Adipocyte (in vitro differentiated cells): ENCODE measurements at regions not wholly inside any gene's neighbourhood (a gene's known extent, or its start where the extent isn't known, plus 50 kb on each side); places are given as distances from the start of the nearest gene placed in this dataset.
A peak's percentile ranks its signal among the peaks of the same experiment; 100 is the strongest.

Experiments
- DNase-seq: peaks from one replicate; pipeline ENCODE4 v3.0.0-alpha.2; 2015; ENCODE audit warnings: low read depth
- H3K27me3 ChIP-seq: replicated peaks from 2 replicates; pipeline ENCODE4 v1.7.0; 2013; ENCODE audit warnings: mild to moderate bottlenecking, low read length, moderate library complexity; ENCODE audit not compliant: control insufficient read depth, insufficient read depth
- H3K36me3 ChIP-seq: 2 replicates; pipeline ENCODE4 v1.7.0; 2013; ENCODE audit warnings: low read length, mild to moderate bottlenecking, moderate library complexity; ENCODE audit not compliant: control insufficient read depth, insufficient read depth, severe bottlenecking
- H3K4me1 ChIP-seq: 2 replicates; pipeline ENCODE4 v1.7.0; 2013; ENCODE audit warnings: mild to moderate bottlenecking, low read length, moderate library complexity; ENCODE audit not compliant: control insufficient read depth, insufficient read depth
- H3K4me3 ChIP-seq: 2 replicates; pipeline ENCODE4 v1.7.0; 2013; ENCODE audit warnings: mild to moderate bottlenecking, low read length, moderate library complexity
- H3K9ac ChIP-seq: 2 replicates; pipeline ENCODE4 v1.7.0; 2013; ENCODE audit warnings: mild to moderate bottlenecking, low read length, moderate library complexity
- H3K9me3 ChIP-seq: 2 replicates; pipeline ENCODE4 v1.7.0; 2013; ENCODE audit warnings: mild to moderate bottlenecking, low read length, moderate library complexity; ENCODE audit not compliant: control insufficient read depth

DNA sequence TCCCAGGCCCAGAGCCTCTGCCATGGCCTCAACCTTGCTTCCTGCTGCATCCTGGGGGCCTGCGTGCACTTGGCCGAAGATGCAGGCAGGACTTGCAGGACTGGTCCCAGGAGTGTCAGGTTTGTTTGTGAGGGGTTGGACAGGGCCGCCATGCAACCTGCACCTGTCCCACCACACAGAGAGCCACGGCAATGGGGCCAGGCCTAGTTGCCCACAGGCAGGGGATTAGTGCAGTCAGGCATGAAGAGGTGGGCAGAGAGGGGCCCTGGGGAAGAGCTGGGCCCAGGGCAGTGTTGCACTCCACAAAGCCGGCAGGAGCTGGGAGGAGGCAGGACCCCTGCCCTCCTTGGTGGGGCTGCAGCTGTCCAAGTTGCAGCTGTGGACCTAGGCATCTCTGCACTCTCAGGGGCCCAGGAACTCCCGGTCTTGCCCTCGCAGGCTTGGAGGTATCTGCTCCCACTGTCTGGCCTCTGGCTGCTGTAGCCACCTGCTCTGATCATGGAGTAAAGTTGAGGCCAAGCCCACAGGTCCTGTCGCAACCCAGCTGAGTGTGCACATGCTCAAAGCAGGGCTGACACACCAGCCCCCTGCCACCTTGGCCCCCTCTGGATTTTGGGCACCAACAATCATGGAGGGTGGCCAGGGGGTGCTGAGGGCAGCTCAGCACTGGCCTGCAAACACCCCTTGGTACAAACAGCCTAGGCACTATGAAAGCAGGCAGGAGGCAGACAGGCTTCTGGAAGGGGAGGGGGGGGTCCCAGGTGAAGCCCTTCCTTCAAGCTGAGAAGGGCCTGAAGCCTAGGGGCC, 190.4 kb upstream of the PCDH10 start:
- H3K4me3 ChIP-seq: no peak overlapping the region
- H3K9ac ChIP-seq: no peak overlapping the region
- no peak for DNase-seq

DNA sequence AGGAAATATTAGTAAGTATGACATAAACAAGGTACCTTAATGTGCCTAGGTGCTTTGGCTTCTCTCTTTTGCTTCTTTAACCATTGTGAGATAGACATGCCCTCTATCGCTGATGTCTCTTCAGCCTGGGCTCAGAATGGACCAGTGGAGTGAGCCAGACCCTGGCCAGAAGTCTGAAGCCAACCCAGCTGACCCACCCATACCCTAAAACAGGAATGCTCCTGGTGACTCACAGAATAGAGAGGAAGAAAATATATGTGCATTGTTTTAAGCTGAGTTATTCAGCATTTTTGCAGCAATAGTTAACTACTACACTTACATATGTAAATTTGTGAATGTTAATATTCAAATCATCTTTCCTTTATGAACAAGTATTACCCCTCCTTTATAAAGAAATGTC, 167.5 kb upstream of the PCDH10 start:
- Histone ChIP-seq H3K4me3 (no peak overlapping the region), H3K9ac (no peak overlapping the region), H3K36me3 (no peaks in the 10 kb centered on the region), H3K9me3 (no peaks in the 10 kb centered on the region), H3K4me1 (no peaks in the 10 kb centered on the region), H3K27me3 (no peaks in the 10 kb centered on the region)
- DNase-seq: no peak

More for the DNA sequence above, 190.4 kb upstream of the PCDH10 start:
- Histone ChIP-seq H3K4me1 (no peaks in the 10 kb centered on the region), H3K27me3 (no peaks in the 10 kb centered on the region), H3K36me3 (no peaks in the 10 kb centered on the region), H3K9me3 (peaks cover 2% of the 10 kb centered on the region)

DNA sequence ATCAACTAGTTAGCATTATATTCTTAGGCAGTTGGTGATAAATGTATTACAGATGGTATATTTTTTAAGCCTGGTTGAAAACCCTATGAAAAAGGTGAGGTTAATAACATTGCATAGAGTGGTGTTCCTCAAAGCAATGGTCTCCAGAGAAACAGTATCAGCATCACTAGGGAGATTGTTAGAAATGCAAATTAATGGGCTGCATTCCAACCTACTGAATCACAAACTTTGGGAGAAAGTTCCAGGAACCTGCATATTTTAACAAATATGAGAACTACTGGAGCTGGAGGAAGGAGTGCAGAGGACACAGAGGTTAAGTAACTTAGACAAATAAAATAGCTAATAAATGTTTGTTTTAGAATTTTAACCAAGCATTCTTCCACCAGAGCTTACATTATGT, 166.9 kb upstream of the PCDH10 start:
- Histone ChIP-seq H3K9me3 (no peaks in the 10 kb centered on the region), H3K36me3 (no peaks in the 10 kb centered on the region), H3K4me3 (no peak overlapping the region), H3K9ac (no peak overlapping the region), H3K27me3 (no peaks in the 10 kb centered on the region), H3K4me1 (no peaks in the 10 kb centered on the region)
- peak; percentile 12 for DNase-seq

DNA sequence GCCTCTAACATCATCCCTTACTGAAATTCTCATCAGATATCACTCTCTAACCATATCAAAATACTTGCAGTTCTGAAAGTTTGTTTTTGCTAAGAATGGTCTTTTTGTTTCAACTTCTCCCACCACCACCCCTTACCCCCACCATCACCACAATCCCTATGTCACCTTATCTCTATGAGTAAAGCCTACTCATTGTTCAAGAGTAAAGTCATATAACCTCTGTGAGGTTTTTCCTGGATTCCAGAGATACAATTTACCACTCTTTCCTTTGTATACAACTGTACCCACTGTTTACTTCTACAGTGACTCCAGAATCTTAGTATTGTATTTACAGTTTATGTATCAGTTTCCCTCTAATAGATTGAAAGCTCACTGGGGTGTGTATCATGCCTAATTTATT, 158.0 kb upstream of the PCDH10 start:
- no peaks in the 10 kb centered on the region for H3K9me3 ChIP-seq
- H3K27me3 ChIP-seq: no peaks in the 10 kb centered on the region
- no peak overlapping the region for H3K9ac ChIP-seq
- no peak overlapping the region for H3K4me3 ChIP-seq
- no peaks in the 10 kb centered on the region for H3K36me3 ChIP-seq
- no peaks in the 10 kb centered on the region for H3K4me1 ChIP-seq
- DNase-seq: no peak

DNA sequence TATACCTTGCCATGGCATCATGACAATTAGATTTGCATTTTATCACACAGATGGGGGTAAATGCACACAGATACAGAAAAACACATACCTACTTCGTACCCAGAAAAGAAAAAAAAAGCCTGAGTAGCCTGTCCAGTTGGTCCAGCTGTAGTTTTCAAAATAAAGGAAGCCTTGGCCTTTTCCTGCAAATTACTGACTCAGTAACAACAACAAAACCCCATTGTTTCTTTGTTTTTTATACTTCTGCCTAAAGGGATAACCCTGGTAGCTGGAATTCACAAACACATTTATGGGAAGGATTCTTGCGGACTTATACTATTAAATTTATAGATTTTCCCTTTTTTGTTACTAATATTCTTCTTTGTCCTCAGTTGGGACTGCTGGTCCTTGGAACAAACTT, 156.4 kb upstream of the PCDH10 start:
- no peaks in the 10 kb centered on the region for H3K36me3 ChIP-seq
- no peak for DNase-seq
- no peak overlapping the region for H3K9ac ChIP-seq
- no peaks in the 10 kb centered on the region for H3K9me3 ChIP-seq
- no peak overlapping the region for H3K4me3 ChIP-seq
- H3K27me3 ChIP-seq: no peaks in the 10 kb centered on the region
- H3K4me1 ChIP-seq: no peaks in the 10 kb centered on the region

DNA sequence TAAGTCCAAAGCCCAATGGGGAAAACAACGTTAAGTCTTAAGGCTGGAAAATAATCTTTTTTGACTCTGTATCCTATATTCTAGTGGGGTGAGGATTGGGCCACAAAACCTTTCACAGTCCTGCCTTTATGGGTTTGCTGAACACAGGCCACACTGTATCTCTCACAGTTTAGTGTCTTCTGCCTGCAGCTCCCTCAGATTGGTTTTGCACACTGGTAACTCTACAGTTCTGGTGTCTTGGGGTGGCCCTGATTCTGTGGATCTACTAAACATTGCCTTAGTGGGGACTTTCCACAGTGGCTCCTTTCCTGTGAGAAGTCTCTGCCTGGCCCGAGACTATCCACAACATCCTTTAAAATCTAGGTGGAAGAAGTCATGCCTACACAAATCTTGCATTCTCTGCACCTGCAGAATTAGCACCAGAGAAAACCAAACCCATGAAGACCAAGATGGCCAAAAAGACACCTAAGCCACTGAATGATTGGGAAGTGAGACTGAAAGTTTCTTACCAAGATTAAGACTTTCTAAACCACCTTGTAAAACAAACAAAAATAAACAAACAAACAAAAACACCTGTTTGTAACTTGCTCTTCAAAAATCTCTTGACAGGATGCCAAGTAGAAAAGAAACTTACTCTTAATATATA, 150.4 kb upstream of the PCDH10 start:
- H3K27me3 ChIP-seq: no peaks in the 10 kb centered on the region
- H3K36me3 ChIP-seq: no peaks in the 10 kb centered on the region
- DNase-seq: no peak
- H3K4me1 ChIP-seq: no peaks in the 10 kb centered on the region
- H3K9ac ChIP-seq: no peak overlapping the region
- no peak overlapping the region for H3K4me3 ChIP-seq
- H3K9me3 ChIP-seq: peaks cover 6% of the 10 kb centered on the region

DNA sequence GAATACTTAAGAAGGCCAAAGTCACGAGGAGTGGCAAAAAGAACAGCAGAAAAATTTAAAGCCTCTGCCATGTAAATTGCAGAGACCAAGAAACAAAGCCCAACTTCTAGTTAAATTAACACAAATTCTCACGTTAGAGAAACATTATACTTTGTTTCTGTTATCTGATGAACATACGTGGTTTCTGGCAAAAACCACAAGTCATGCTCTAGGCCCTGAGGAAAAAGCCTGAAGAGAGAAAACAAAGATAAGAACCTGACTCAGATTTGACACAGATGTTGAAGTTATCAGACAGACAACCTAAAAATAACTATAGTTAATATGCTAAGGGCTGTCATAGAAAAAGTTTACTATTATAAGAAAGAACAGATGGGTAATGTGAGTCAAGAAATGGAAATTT, 149.1 kb upstream of the PCDH10 start:
- no peaks in the 10 kb centered on the region for H3K27me3 ChIP-seq
- H3K4me1 ChIP-seq: no peaks in the 10 kb centered on the region
- no peak overlapping the region for H3K9ac ChIP-seq
- peak; percentile 67 for DNase-seq
- peaks cover 6% of the 10 kb centered on the region for H3K9me3 ChIP-seq
- no peak overlapping the region for H3K4me3 ChIP-seq
- H3K36me3 ChIP-seq: no peaks in the 10 kb centered on the region

DNA sequence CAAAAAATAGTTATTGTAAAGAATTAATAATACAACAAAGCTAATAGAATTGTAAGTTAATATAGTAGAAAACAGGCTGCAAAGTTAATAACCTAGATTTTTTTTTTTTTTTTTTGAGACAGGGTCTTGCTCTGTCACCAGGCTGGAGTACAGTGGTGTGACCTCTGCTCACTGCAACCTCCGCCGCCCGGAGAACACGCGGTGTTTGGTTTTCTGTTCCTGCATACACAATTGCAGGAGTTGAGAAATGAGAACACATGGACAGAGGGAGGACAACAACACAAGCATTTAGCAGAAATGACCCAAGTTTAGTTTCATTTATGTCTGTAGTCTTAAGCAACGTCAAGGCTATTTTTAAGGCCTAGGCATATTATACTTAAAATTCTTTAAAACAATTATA, 145.9 kb upstream of the PCDH10 start:
- Histone ChIP-seq H3K9me3 (peaks cover 6% of the 10 kb centered on the region), H3K27me3 (no peaks in the 10 kb centered on the region), H3K4me3 (no peak overlapping the region), H3K36me3 (no peaks in the 10 kb centered on the region), H3K9ac (no peak overlapping the region), H3K4me1 (no peaks in the 10 kb centered on the region)
- no peak for DNase-seq

DNA sequence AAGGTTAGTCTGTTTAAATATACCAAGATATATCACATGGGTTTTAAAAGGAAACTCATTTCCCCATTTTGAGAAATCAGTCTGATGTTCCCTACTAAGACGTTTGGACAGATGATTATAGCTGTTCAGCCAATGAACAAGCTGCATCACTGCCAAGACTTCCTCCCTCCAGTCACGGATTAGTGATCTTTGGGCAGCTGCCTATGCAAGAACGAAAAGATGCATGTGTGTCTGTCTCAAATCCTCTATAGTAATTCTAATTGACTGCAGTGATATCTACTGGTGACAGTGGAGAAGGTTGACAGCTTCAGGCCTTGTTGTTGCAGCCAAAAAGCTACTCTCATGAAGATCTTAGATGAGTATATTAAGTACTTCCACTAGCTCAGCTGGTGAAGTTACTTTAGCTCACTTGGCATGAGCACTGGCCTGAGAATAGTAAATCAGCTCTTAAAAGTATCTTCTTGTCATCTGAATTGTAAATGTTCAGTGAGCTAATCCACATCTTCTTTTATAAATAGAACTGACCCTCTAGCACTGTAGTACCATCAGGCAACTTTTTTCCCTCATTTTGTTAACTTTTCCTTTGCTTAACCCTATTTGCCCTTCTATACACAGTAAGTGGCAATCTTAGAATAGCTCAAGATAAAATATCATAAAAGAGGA, 134.5 kb upstream of the PCDH10 start:
- no peak overlapping the region for H3K9ac ChIP-seq
- H3K36me3 ChIP-seq: no peaks in the 10 kb centered on the region
- no peaks in the 10 kb centered on the region for H3K4me1 ChIP-seq
- DNase-seq: no peak
- H3K4me3 ChIP-seq: no peak overlapping the region
- no peaks in the 10 kb centered on the region for H3K9me3 ChIP-seq
- no peaks in the 10 kb centered on the region for H3K27me3 ChIP-seq

DNA sequence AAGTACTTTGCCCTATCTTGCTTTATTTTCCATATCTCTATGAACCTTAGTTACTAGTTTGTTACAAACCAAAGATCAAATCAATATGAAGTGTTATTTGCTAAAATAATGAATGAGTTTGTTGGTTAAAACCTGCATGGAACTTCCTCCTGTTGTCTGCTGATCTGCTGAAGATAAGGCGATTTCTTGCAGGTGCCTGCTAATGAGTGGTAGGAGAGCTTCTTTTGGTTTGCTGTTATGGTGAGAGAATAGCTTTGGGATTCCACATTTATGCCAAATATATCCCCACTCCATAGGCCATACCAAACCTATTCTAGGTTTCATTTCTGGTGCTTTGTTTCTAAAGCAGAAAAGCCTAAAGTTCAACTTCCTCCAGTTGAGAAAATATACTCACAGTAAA, 103.8 kb upstream of the PCDH10 start:
- Histone ChIP-seq H3K27me3 (no peaks in the 10 kb centered on the region), H3K9ac (no peak overlapping the region), H3K36me3 (no peaks in the 10 kb centered on the region), H3K4me1 (no peaks in the 10 kb centered on the region), H3K9me3 (peaks cover 5% of the 10 kb centered on the region), H3K4me3 (no peak overlapping the region)
- no peak for DNase-seq

DNA sequence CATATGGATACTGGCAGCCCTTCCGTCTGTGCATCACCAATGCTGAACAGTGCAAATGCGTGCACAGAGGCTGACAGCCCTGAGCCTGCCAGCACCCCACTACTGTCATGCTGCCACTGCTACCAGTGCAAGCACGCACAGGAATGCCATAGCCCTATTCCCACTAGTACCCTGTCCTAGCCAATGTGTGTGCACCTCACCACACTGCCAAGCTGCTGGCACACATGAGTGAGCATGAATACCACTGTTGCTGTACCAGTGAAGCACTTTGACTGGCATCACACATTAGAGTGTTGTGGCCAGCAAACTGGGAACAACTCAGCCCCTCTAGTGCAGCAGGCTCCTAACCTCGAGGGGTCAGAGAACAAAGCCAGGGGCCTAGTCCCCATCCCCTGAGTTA, 102.9 kb upstream of the PCDH10 start:
- Histone ChIP-seq H3K4me3 (no peak overlapping the region), H3K27me3 (no peaks in the 10 kb centered on the region), H3K9ac (no peak overlapping the region), H3K9me3 (peaks cover 5% of the 10 kb centered on the region), H3K4me1 (no peaks in the 10 kb centered on the region), H3K36me3 (no peaks in the 10 kb centered on the region)
- no peak for DNase-seq
